Right kidney (tissue), 1 donor: ENCODE measurements at regions not wholly inside any gene's neighbourhood (a gene's known extent, or its start where the extent isn't known, plus 50 kb on each side); places are given as distances from the start of the nearest gene placed in this dataset.
"Not testable (repeated sequence)": the region's sequence is repeated elsewhere in the genome, so short reads cannot be mapped to it uniquely, and the experiment has no call there.

Source experiments
- DNase-seq: peaks from one replicate; pipeline ENCODE4 v3.0.0-alpha.2; 2016

DNA sequence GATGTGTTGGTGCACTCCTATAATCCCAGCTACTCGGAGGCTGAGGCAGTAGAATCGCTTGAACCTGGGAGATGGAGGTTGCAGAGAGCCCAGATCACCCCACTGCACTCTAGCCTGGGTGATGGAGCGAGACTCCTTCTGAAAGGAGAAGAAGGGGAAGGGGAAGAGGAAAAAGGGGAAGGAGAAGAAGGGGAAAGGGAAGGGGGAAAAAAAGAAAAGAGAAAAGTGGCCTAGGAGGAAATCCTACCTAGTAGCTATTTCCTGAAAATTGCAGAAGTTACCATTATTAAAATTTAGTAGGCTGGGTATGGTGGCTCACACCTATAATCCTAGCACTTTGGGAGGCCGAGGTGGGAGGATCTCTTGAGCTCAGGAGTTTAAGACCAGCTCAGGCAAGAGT, 67.4 kb downstream of the ARRDC3 start:
- DNase-seq, result no peak

DNA sequence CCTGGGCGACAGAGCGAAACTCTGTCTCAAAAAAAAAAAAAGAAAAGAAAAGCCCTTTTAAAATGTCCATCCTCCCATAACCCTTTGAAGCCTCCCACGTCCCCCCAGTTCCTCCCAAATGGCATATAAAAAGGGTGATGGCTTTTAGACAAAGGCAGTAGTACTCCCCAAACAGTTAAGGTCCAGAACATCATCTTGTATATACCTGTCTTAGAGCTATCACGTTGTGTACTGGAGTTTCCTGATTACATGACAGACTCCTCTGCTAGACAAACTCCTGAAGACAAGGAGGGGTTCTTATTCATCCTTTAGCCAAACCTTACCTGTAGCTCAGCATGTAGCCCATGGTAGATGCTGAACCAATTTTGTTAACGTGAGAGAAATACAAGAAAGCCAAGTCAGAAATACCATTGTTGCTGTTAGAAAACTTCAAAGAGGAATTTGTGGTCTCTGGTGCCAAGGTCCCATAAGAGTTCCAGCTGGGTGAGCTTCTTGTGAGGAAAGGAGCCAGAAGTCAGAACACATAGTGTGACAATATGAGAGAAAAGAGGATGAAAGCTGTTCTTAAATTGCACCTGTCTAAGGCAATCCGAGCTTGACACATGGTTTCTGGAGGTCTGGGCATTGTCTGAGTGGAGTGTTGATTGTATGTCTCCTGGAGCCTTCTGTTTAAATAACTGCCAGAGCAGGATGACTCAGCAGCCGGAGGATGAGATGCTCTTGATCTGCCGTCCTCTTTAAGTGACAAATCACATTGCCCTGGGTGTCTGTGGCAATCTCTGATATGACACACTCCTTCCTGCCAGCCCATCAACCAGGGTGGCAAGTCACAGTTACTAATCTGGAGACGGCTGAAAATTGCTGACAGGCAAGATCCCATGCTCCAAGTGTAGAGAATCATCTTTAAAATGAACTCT, 69.1 kb downstream of the ARRDC3 start:
- DNase-seq, result no peak

- DNase-seq, result no peak
Measured at GRCh38 chr5:91312698-91313097, 70.4 kb downstream of the ARRDC3 start.

- no peak for DNase-seq
Measured at GRCh38 chr5:91311697-91312501, 71.2 kb downstream of the ARRDC3 start.

- DNase-seq, result no peak
Measured at GRCh38 chr5:91311168-91311696, 71.9 kb downstream of the ARRDC3 start.

DNA sequence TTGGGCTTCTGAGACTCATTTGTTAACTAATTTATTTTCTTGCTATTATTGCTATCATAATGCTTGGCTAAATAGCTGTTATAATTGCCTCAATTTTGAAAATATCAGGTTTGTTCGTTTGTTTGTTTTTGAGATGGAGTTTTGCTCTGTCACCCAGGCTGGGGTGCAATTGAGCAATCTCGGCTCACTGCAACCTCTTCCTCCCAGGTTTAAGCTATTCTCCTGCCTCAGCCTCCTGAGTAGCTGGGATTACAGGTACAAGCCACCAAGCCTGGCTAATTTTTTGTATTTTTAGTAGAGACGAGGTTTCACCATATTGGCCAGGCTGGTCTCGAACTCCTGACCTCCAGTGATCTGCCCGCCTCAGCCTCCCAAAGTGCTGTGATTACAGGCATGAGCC, 75.0 kb downstream of the ARRDC3 start:
- DNase-seq, result not testable (repeated sequence)

DNA sequence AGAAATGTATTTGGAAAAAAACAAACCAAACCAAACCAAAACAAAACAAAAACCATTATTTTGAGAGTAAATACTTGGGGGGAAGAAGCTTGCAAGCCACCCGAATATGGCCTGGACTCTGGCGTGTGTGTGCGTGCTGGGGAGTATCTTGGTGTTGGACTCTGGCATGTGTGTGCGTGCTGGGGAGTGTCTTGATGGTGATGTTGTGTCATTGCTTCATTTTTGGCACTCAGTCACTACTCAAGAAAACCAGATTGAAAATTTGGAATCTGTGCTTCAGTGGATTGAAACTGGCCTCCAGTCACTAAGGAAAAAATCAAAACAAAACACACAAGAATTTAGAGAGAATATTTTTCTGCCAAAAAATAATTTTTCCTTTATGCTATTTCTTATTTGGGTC, 76.1 kb downstream of the ARRDC3 start:
- no peak for DNase-seq

DNA sequence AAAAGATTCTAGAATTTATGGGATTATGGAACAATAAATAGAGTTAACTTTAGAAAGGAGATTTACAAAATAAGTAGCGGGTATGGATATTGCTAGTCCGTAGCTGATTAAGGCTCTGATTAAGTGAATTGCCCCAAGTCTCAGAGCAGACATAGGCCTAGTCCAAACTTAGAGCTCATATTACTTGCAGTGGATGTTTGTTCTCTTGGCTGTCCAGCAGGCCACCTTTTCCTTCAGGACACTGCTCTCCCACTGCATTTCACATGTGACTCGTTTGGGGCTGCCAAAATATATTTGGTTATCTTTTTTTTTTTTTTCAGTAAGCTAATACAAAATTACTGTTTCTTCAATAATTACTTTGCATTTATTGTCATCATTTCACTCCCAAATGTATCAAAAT, 76.6 kb downstream of the ARRDC3 start:
- no peak for DNase-seq

DNA sequence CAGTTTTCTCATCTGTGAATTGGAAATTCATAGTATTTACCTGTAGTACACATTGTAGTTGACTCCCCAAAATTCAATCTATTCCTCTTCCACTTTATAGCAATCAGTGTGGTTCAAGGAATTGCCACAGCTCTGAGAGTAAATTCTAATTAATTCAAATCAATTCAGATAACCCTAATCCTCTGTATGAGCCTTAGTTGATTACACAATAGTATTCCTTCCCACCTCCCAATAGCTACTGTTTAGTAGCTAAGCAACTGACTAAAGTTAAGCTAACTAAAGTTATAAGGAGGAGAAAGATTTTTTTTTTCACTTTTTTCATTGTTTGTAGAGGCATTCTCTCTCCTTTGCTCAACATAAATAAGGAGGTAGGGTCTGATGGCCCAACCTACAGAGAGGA, 77.5 kb downstream of the ARRDC3 start:
- no peak for DNase-seq

DNA sequence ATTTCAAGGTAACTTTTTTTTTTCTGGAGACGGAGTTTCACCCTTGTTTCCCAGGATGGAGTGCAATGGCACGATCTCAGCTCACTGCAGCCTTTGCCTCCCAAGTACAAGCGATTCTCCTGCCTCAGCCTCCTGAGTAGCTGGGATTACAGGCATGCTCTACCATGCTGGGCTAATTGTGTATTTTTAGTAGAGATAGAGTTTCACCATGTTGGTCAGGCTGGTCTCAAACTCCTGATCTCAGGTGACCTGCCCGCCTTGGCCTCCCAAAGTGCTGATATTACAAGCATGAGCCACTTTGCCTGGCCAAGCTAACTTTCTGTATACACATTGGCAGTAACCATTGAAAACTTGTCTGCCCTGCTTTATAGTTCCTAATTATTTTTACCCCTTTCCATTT, 79.1 kb downstream of the ARRDC3 start:
- DNase-seq, result not testable (repeated sequence)

DNA sequence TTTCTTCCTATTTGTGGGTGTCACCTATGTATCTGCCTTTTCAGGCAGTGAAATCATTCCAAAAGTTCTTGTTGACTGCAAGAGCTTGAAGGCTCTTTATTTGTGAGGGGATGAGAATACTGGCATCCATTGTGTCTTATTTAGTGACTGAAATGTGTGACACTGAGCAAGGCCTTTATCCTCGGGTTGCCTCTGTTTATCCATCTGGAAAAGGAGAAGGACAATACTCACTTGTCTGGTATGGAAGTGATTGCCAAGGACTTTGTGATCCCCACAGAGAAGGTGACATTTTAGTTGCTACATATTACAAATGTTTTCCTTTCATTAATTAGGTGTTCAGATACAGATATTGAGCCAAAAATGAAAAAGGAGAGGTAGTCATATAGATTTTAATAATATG, 80.2 kb downstream of the ARRDC3 start:
- no peak for DNase-seq

DNA sequence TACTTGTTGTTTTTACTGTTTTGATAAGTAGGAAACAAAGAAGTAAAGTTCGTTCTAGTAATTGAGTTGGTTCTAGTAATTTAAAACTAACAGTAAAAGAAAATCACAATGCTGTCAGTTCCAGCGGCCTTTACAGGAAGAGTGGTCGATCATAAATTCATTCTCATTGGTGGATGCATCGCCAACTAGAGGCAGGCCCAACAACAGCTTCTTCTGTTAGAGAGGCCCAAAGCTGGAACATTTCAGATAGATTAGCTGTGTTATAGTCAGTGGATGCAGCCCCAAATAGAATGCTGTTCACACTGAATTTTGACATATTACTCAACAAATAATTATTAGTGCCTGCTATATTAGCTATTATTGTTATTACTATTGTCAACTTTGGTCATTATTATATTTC, 80.8 kb downstream of the ARRDC3 start:
- no peak for DNase-seq

- no peak for DNase-seq
Measured at GRCh38 chr5:91301106-91301846, 81.8 kb downstream of the ARRDC3 start.

DNA sequence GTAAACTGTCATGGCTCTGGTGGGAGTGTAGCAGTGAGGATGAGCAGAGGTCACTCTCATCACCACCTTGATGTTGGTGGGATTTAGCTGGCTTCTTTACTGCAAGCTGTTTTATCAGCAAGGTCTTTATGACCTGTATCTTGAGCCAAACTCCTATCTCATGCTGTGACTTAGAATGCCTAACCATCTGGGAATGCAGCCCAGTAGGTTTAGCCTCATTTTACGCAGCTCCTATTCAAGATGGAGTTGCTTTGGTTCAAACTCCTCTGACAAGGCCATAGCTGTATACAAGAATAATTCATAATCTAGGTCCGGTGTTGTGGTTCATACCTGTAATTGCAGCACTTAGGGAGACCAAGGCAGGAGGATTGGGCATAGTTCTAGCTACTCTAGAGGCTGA, 85.1 kb downstream of the ARRDC3 start:
- DNase-seq, result no peak

- no peak for DNase-seq
Measured at GRCh38 chr5:91296674-91297143, 86.4 kb downstream of the ARRDC3 start.

DNA sequence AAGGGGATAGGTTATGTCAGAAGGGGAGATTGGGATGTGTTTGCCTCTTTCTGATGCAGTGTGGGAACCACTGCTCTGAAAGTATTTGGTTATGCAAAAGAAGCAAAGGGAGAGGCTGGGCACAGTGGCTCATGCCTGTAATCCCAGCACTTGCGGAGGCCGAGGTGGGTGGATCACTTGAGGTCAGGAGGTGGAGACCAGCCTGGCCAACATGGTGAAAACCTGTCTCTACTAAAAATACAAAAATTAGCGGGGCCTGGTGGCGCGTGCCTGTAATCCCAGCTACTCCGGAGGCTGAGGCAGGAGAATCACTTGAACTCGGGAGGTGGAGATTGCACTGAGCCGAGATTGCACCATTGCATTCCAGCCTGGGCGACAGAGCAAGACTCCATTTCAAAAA, 87.0 kb downstream of the ARRDC3 start:
- not testable (repeated sequence) for DNase-seq

DNA sequence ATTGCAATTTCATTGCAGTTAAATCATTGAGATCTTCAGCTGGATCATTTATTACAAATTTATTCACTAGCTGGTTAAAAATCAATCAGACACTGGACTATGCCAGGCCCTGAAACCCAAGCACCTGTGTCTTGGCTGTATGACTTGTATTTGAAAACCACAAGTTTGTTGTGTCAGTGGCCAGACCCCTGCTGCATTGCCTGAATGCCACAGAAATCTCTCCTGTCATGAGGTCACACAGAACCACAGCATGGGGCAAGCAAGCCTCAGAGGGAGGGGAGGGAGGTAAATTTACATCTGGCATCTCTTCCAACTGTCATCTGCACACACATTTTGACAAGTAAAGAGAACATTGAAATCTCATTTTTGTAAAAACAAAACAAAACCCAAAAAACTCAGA, 90.0 kb downstream of the ARRDC3 start:
- no peak for DNase-seq

GRCh38 chr5:91291628-91292569, 91.2 kb downstream of the ARRDC3 start:
- DNase-seq, result no peak

DNA sequence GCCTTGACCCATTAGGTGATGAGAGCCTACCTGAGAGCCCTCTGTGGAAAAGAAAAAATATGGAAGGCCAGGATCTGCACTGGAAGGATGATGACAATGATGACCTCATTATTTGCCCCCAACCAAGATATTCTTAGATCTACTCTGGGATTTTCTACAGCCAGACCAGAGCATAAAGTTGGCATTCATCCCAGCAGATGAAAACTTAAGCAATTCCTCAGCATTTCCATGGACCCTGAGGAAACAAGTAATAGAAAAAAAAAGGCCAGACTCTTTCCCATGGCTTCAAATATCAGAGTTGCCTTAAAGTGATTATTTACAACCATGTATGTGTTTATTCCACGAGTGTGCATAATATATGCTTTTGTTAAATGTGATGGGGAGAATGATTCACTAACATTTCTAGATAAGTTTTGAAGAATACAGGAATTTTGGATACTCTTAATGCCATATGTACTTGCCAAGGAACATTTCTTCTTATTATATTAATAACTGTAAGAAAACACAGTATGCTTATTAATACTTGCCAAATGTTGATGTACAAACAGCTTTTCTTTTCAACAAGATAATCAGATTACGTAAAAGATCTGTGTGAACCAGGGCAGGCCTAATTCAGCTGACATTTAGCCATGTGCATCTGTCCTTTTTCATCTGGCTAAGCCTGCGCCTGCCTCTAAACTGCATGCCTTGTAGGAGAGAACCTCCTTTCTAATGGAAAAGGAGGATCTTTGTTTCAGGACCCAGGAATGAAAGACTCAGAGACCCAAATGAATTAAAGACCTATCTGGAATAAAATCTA, 94.8 kb downstream of the ARRDC3 start:
- no peak for DNase-seq

GRCh38 chr5:91285062-91285461, 98.1 kb downstream of the ARRDC3 start:
- DNase-seq, result not testable (repeated sequence)
